OCI-LY3 (cell line): ENCODE measurements at regions not wholly inside any gene's neighbourhood (a gene's known extent, or its start where the extent isn't known, plus 50 kb on each side); places are given as distances from the start of the nearest gene placed in this dataset.
A peak's percentile ranks its signal among the peaks of the same experiment; 100 is the strongest.

Experiments
- H2AFZ ChIP-seq: fragments of 200-600, 300-600 bp; shearing (Covaris generic); 2 replicates; pipeline ENCODE4 v1.6.0; 2014; ENCODE audit warnings: antibody characterized with exemption, low read depth, low read length
- H3K27ac ChIP-seq: fragments of 200-600, 300-600 bp; sonication (generic); 2 replicates; pipeline ENCODE4 v1.5.1; 2014; ENCODE audit warnings: mild to moderate bottlenecking, low read length, moderate library complexity, mixed read lengths
- H3K27me3 ChIP-seq: fragments of 200-600, 300-600 bp; sonication (generic); 2 replicates; pipeline ENCODE4 v1.6.1; 2014; ENCODE audit warnings: low read depth, low read length, mixed read lengths
- H3K36me3 ChIP-seq: fragments of 200-600, 300-600 bp; sonication (generic); replicated peaks from 2 replicates; pipeline ENCODE3; 2014; ENCODE audit warnings: low read depth, low read length, mixed read lengths
- H3K4me1 ChIP-seq: fragments of 300-600, 200-600 bp; sonication (generic); 2 replicates; pipeline ENCODE4 v1.6.1; 2014; ENCODE audit warnings: low read length, mixed read lengths
- H3K4me2 ChIP-seq: fragments of 200-600, 300-600 bp; sonication (generic); 2 replicates; pipeline ENCODE4 v1.6.1; 2014; ENCODE audit warnings: low read length, mixed read lengths
- H3K4me3 ChIP-seq: fragments of 300-600, 200-600 bp; sonication (generic); 2 replicates; pipeline ENCODE4 v1.5.1; 2014; ENCODE audit warnings: antibody characterized with exemption, mild to moderate bottlenecking, low read length, moderate library complexity
- H3K79me2 ChIP-seq: fragments of 300-600, 200-600 bp; shearing (Covaris generic); 2 replicates; pipeline ENCODE4 v1.6.1; 2014; ENCODE audit warnings: mild to moderate bottlenecking, low read length, mixed read lengths
- H3K9ac ChIP-seq: fragments of 300-600, 200-600 bp; shearing (Covaris generic); 2 replicates; pipeline ENCODE4 v1.6.0; 2014; ENCODE audit warnings: mild to moderate bottlenecking, low read length, moderate library complexity
- H3K9me3 ChIP-seq: fragments of 200-600, 300-600 bp; shearing (Covaris generic); 2 replicates; pipeline ENCODE4 v1.6.1; 2014; ENCODE audit warnings: low read length, mixed read lengths; ENCODE audit not compliant: insufficient read depth
- H4K20me1 ChIP-seq: fragments of 200-600, 300-600 bp; sonication (generic); 2 replicates; pipeline ENCODE4 v1.6.1; 2016; ENCODE audit warnings: low read length, mixed read lengths; ENCODE audit not compliant: insufficient read depth
- CTCF ChIP-seq: fragments of 200-600, 300-600 bp; sonication (generic); IDR thresholded peaks from 2 replicates; pipeline ENCODE4 v1.5.1; 2014; ENCODE audit warnings: antibody characterized with exemption, low read length, low read depth
- EZH2phosphoT487 ChIP-seq: fragments of 200-600 bp; shearing (Covaris generic); IDR thresholded peaks from 2 replicates; pipeline ENCODE4 v1.6.1; 2018; ENCODE audit warnings: antibody characterized with exemption, mixed run types, low read depth

GRCh38 chr18:45430041-45430440, 185.2 kb upstream of the SLC14A2 start:
- Histone ChIP-seq H3K36me3 (no peaks in the 10 kb centered on the region), H3K9me3 (no peaks in the 10 kb centered on the region), H3K4me1 (peaks cover 17% of the 10 kb centered on the region), H3K4me3 (no peak overlapping the region), H3K9ac (no peak overlapping the region), H3K79me2 (no peaks in the 10 kb centered on the region), H3K27ac (peak overlapping the region; percentile 5; the same call in 1 of the 2 replicates), H3K4me2 (peak overlapping the region; percentile 4), H4K20me1 (no peaks in the 10 kb centered on the region), H3K27me3 (no peaks in the 10 kb centered on the region), H2AFZ (0 out of 2 replicates have a peak overlapping the region, but pooled peaks have one; percentile 8)
- TF ChIP-seq EZH2phosphoT487 (no peak), CTCF (no peak)

- Histone ChIP-seq H3K4me1 (peaks cover 5% of the 10 kb centered on the region; the same call in 1 of the 2 replicates), H3K27ac (no peak overlapping the region), H2AFZ (no peak overlapping the region), H3K79me2 (no peaks in the 10 kb centered on the region), H3K27me3 (no peaks in the 10 kb centered on the region), H3K4me3 (no peak overlapping the region), H3K9me3 (no peaks in the 10 kb centered on the region), H3K9ac (no peak overlapping the region), H3K36me3 (no peaks in the 10 kb centered on the region), H4K20me1 (no peaks in the 10 kb centered on the region), H3K4me2 (no peak overlapping the region)
- TF ChIP-seq CTCF: no peak
- no peak for TF ChIP-seq EZH2phosphoT487
Observed at GRCh38 chr18:45435810-45436209, 179.5 kb upstream of the SLC14A2 start.

- TF ChIP-seq CTCF (no peak), EZH2phosphoT487 (no peak)
- H3K79me2 ChIP-seq: no peaks in the 10 kb centered on the region
- H3K27me3 ChIP-seq: no peaks in the 10 kb centered on the region
- no peak overlapping the region for H3K9ac ChIP-seq
- H3K4me3 ChIP-seq: no peak overlapping the region
- no peak overlapping the region for H3K27ac ChIP-seq
- H3K4me2 ChIP-seq: no peak overlapping the region
- H3K9me3 ChIP-seq: no peaks in the 10 kb centered on the region
- H3K36me3 ChIP-seq: no peaks in the 10 kb centered on the region
- no peak overlapping the region for H2AFZ ChIP-seq
- no peaks in the 10 kb centered on the region for H4K20me1 ChIP-seq
- H3K4me1 ChIP-seq: peaks cover 5% of the 10 kb centered on the region; the same call in 1 of the 2 replicates
Observed at GRCh38 chr18:45437366-45437765, 177.9 kb upstream of the SLC14A2 start.

- no peak for TF ChIP-seq CTCF
- TF ChIP-seq EZH2phosphoT487: no peak
- Histone ChIP-seq H3K79me2 (no peaks in the 10 kb centered on the region), H3K9me3 (no peaks in the 10 kb centered on the region)
Observed at GRCh38 chr18:45439851-45440645, 175.2 kb upstream of the SLC14A2 start.

More at GRCh38 chr18:45439851-45440645, 175.2 kb upstream of the SLC14A2 start:
- Histone ChIP-seq H3K27me3 (no peaks in the 10 kb centered on the region), H3K4me1 (no peaks in the 10 kb centered on the region), H2AFZ (no peak overlapping the region), H3K36me3 (no peaks in the 10 kb centered on the region), H3K27ac (no peak overlapping the region), H3K4me2 (no peak overlapping the region), H3K4me3 (no peak overlapping the region), H4K20me1 (no peaks in the 10 kb centered on the region), H3K9ac (no peak overlapping the region)
